Pons (tissue), 1 donor: ENCODE measurements at regions not wholly inside any gene's neighbourhood (a gene's known extent, or its start where the extent isn't known, plus 50 kb on each side); places are given as distances from the start of the nearest gene placed in this dataset.
"Not testable (repeated sequence)": the region's sequence is repeated elsewhere in the genome, so short reads cannot be mapped to it uniquely, and the experiment has no call there.

Experiments
- DNase-seq: peaks from one replicate; pipeline ENCODE4 v3.0.0-alpha.2; 2016; ENCODE audit warnings: low spot score

DNA sequence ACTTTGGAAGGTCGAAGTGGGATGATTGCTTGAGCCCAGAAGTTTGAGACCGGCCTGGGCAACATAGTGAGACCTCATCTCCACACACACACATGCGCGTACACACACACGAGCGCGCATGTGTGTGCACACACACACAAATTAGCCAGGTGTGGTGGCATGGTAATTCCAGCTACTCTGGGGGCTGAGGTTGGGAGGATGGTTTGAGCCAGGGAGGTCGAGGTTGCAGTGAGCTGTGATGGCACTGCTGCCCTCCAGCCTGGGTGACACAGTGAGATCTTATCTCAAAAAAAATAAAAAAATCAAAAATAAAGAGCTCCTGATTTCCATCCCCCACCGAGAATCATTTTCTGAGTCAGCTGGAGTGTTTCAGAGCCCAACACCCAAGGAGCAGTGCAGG lies 261.5 kb upstream of the PLGLB2 start:
- not testable (repeated sequence) for DNase-seq

- not testable (repeated sequence) for DNase-seq
These were observed 259.9 kb upstream of the PLGLB2 start for GRCh38 chr2:87488021-87488420.

DNA sequence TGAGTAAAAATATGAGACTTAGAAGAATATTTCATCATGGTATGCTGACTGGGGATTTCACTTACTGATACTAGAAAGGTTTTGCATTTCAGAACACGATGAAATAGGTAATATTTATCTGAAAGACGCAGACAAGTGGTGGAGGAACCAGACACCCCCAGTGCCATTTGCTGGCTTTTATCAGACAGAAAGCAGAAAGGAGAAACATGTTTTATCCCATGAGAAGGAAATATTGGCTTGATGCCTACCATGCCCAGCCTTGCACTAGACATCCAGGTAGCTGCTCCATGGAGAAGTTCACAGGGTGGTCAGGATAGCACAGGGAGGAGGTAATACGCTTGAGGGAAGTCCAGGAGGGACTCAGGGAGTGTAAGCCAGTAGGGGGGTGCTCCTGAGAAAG lies 258.9 kb upstream of the PLGLB2 start:
- DNase-seq: not testable (repeated sequence)

DNA sequence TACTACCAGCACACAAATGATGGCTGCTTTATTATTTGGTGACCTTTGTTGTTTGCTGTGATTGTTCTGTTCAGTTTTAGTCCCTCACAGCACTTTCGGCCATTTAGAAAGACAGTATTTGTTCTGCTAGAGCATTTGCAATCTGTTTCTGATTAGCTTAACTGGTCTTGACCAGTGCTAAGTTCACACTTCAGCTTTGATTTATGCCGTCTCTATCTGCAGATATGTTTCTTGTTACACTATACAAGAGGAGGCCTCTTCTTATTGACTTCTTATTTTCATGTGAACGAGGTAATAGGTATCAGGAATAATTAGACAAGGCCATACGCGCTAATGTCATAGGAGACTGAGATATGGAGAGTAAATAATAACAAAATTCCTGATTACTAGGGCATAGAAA lies 253.0 kb upstream of the PLGLB2 start:
- not testable (repeated sequence) for DNase-seq

- DNase-seq: not testable (repeated sequence)
These were observed 252.4 kb upstream of the PLGLB2 start for GRCh38 chr2:87495455-87495854.

DNA sequence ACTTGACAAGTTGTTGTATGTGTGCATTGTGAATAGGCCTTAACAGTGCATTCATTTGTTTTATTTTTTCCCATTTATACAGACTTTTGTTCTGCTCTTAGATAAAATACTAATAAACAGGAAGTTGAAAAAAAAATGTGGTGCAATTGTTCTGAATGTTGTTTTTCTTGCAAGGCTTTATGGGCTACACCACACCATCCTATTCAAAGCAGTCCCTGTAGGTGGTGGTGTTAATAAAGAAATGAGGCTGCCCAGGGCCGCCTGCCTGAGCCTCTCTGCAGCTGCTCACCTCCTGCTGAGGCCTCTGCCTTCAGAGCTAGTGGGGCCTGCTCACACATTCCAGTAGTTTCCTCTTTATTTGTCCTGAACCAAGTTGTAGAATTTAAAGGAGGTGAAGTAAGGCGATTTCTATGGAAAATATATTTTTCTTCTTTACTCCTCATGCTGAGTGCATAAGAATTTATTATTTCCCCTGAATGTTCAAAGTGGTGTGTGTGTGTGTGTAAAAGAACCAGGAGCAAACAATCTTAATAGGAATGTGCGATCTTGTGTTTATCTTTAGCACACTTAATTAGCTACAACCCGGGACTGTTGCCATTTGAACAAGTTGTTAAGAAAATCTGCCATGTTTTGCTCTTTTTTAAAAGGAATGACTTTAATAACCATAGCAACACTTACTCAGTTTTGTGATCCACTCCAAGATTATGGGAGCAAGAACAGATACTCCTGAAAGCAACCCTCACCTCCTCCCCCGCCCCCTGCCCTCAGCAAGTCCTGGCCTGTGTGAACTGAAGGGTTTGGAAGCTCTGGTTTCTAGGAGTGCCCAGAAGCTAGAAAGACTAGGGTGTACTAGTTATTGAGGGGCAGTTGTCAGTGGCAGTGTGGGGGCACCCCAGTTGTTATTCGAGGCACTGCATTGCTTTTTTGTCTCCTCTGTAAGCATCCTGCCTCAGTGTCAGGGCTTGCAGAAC lies 251.6 kb upstream of the PLGLB2 start:
- DNase-seq: peak; percentile 14

- DNase-seq: not testable (repeated sequence)
These were observed 250.8 kb upstream of the PLGLB2 start for GRCh38 chr2:87497135-87497534.

DNA sequence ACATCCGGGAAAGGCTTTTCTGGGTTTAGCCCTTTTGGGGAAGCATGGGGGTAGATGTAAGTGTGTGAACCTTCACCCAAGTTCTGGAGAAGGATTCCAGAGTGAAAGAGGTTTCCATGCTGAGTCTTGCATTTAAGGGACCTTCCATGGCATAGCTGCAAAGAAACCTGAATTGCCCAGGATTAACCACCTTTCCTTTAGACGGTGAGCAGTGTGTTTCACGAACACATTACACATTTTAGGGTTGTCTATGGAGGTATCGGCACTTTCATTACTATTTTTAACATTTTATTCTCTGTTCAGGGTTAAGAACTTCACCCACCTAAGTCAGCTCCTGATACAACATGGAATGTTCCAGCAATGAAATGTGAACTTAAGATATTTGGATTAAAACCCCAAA lies 250.2 kb upstream of the PLGLB2 start:
- not testable (repeated sequence) for DNase-seq

- not testable (repeated sequence) for DNase-seq
These were observed 249.6 kb upstream of the PLGLB2 start for GRCh38 chr2:87498169-87498853.

DNA sequence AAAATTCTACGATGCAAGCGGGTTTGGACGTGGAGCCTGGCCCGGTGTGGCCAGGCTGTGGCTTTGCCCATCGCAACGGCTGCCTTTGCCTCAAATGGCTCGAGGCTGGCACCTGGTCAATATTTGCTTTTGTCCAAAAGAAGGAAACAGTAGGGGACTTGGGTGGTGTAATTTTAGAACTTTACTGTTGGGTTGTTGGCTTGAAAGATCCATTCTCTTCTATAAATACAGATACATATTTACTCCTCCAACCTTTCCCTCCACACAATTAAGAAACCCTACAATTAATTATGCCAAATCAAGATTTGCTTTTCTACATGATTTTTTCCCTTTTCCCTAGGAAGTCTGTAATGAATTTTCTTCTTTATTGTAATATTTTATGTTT lies 249.0 kb upstream of the PLGLB2 start:
- not testable (repeated sequence) for DNase-seq

DNA sequence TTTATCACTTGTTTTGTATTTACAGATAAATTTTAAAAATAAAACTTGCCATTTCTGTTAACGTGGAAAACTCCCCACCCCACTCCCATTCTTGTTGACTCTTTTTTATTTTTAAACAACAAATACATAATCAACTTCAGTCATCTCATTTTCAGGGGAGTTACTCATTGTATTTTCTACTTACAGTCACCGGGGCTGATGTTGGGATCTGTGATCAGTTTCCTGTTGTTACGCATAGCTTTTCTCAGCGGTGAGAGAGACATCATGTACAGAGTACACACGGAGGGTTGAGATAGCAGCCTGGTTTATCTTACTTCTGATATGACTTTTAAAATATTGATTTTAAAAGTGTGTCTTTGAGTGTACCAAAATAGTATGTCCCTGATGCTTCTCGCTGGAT lies 248.0 kb upstream of the PLGLB2 start:
- not testable (repeated sequence) for DNase-seq

DNA sequence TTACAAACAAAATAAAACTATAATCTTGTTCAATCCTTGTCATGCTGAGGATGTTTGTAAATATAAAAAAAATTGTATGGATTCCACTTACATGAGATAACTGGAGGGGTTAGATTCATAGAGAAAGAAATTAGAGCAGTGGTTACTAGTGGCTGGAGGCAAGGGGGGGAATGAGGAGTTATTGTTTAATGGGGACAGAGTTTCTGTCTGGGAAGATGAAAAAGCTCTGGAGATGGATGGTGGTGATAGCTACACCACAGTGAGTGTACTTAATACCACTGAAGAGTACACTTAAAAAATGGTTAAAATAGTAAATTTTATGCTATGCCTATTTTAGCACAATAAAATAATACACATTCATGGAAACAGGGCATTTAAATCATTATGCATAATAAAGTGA lies 247.5 kb upstream of the PLGLB2 start:
- DNase-seq: not testable (repeated sequence)

DNA sequence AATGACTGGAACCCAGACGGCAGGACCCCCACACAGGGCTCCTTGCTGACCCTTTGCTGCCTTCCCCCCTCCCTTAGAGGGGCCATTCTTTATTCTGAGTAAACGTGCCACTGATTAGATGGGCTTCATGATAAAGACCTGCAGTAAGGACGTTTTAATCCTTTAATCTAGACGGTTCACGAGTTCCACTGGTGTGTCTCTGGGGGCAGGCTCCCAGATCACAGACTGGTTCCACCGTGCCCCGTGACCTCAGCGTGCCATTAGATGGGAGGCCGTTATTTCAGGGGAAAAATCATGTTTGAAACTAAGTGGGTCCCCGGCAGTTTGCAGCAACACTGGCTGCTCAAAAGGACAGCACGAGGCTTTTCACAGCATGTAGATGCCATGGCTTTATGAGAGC lies 246.9 kb upstream of the PLGLB2 start:
- DNase-seq: not testable (repeated sequence)

- not testable (repeated sequence) for DNase-seq
These were observed 244.9 kb upstream of the PLGLB2 start for GRCh38 chr2:87502948-87503347.

DNA sequence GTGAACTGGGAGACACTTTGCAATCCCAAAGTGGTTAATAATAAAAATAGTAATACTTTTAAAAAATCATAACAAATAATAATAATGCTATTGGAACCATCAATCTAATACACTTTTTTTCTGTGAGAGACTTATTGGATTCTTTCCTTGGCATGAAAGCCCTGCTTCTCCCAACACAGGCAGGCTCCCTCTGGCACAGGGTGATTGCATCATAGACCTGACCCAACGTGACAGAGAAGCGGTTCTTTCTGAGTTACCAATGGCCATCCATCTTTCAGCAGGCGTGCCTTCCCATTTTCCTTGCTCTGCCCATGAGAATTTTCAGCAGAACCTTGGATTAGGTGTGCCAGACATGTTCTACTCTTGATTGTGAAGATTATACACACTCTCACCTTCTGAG lies 242.6 kb upstream of the PLGLB2 start:
- not testable (repeated sequence) for DNase-seq

DNA sequence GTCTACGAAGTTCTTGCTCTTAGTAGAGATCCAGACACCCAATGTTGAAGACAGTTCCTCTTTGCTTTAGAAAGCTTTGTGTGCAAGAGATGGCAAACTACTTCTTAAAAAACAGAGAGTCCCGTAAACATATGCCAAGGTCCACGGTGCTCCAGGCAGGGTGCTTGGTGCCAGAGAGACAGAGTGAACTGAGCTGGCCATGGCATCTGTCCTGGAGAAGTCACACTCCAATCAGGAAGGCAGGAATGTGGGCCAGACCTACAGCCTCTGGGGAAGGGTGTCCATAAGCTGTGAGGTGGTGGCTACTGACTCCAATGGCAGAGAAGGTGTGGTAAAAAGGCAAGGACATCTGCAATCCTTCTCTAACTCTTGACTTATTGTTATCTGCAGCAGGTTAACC lies 242.0 kb upstream of the PLGLB2 start:
- not testable (repeated sequence) for DNase-seq

GRCh38 chr2:87507378-87508348 lies 240.2 kb upstream of the PLGLB2 start:
- DNase-seq: not testable (repeated sequence)

GRCh38 chr2:87511195-87511778 lies 236.6 kb upstream of the PLGLB2 start:
- DNase-seq: not testable (repeated sequence)

GRCh38 chr2:87512864-87513530 lies 234.9 kb upstream of the PLGLB2 start:
- not testable (repeated sequence) for DNase-seq

DNA sequence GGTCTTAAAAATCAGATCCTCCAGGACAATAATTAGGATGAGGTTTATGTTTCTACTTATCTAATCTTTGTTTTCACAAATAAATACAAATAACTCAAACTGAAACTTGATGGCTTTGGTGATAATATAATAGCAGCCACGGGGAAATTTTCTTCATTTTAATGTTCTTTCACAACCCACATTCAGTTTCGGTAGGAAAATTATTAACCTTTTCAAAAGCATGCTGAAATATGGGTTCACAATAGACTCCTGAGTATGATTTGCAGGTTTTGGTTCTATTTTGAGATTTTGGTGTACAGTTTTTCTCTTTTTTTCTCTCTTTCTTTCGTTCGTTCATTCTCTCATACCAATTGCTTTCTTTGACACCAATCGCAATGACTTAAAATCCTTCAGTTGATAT lies 233.9 kb upstream of the PLGLB2 start:
- not testable (repeated sequence) for DNase-seq

DNA sequence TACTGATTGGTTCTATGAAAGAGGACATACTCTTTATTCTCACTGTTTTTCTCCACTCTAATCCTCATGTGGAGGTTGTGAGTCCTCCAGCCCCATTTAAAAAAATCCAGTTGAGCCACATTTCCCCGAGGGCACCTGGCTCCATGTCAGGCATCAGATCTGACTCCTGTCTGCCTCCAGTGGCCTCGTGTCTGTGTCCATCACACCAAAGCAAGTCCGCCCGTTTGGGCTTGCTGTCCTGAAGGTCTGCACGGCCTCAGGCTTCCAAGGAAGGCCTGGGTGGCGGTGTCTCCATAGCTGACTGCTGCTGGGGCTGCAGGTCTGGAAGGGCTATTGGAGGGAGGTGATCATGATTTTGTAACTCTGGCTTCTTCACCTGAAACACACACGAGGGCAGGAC lies 233.4 kb upstream of the PLGLB2 start:
- not testable (repeated sequence) for DNase-seq
